Activated naive CD8-positive, alpha-beta T cell treated with anti-CD3 and anti-CD28 coated beads, Interleukin-2, amount 50 U/mL, for 24 hours (primary cell): ENCODE measurements at regions not wholly inside any gene's neighbourhood (a gene's known extent, or its start where the extent isn't known, plus 50 kb on each side); places are given as distances from the start of the nearest gene placed in this dataset.

Experiments used
- ATAC-seq: fragments of 150-1000 bp; cut with Tn5 transposase; one replicate; pipeline ENCODE4 v1.10.0; 2021
- DNase-seq: peaks from one replicate; pipeline ENCODE4 v3.0.0; 2021
- H3K27ac Mint-ChIP-seq: one replicate; pipeline ENCODE4 v1.8.0; 2021; ENCODE audit warnings: mild to moderate bottlenecking, mixed read lengths
- H3K27me3 Mint-ChIP-seq: one replicate; pipeline ENCODE4 v1.8.0; 2021; ENCODE audit warnings: mixed read lengths
- H3K36me3 Mint-ChIP-seq: one replicate; pipeline ENCODE4 v1.8.0; 2021; ENCODE audit warnings: low read depth, mixed read lengths
- H3K4me1 Mint-ChIP-seq: one replicate; pipeline ENCODE4 v1.8.0; 2021; ENCODE audit warnings: mixed read lengths
- H3K4me3 Mint-ChIP-seq: one replicate; pipeline ENCODE4 v1.8.0; 2021; ENCODE audit warnings: mild to moderate bottlenecking, moderate library complexity, mixed read lengths
- H3K9me3 Mint-ChIP-seq: one replicate; pipeline ENCODE4 v1.8.0; 2021; ENCODE audit warnings: mixed read lengths

DNA sequence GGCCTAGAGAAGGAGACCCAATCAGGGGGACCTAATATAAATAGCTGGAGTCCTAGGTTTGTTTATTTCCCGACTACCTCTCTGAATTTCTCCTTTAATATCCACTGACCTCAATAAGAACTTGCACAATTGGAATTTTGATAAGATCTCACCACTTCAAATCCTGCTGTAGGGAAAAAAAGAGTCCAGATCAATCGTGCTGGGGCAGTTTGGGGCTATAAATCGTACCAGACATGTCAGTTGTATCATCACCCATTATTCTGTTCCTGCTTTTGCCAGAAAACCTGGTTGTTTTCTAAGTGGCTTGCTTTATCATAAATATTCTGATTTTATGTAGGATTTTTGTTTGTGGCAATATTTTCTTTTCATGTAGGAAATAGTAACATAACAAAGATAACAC, 281.3 kb downstream of the DIPK2A start:
- Mint-ChIP-seq H3K27ac (no peak overlapping the region), H3K4me1 (no peaks in the 10 kb centered on the region), H3K36me3 (no peaks in the 10 kb centered on the region), H3K9me3 (no peaks in the 10 kb centered on the region), H3K4me3 (no peak overlapping the region), H3K27me3 (peaks cover 10% of the 10 kb centered on the region)
- DNase-seq (no peak), ATAC-seq (no peak)

DNA sequence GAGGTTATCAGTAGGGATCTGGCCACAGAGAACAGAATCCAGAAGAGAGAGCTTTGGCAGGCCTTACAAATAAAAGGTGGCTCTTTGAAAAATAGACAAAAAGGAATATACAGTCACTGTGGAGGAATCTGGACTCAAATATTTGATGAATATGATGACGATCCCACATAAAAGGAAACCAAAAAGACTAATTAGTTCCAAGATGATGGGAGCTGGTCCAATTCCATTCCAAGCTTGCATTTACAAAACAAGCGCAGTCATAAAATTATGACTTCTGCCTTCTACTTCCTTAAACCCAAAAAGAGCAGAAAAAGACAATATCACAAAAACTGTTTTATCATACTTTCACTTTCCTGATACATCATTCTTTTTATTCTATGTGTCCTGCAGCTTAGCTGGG, 285.8 kb downstream of the DIPK2A start:
- Mint-ChIP-seq H3K4me3 (no peak overlapping the region), H3K4me1 (no peaks in the 10 kb centered on the region), H3K36me3 (no peaks in the 10 kb centered on the region), H3K9me3 (no peaks in the 10 kb centered on the region), H3K27me3 (peaks cover 22% of the 10 kb centered on the region), H3K27ac (no peak overlapping the region)
- no peak for ATAC-seq
- DNase-seq: no peak

DNA sequence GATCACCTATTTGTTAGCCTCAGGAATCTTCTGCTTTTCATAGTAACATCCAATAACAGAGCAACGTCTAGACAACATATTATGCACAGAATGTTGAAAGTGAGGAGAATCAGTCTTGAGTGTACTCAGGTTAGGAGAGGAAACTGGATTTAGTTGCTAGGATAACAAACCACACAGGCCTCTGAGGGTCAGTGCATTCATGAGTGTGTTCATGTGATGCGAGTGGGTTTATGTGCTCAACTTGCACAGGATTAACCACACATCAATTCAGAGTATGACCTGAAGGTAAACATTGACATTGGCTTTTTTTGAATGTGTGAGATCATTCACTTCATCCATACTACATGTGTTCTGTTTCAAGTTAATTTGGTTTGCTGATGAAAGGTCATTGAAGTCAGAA, 287.6 kb downstream of the DIPK2A start:
- Mint-ChIP-seq H3K27ac (no peak overlapping the region), H3K27me3 (peaks cover 18% of the 10 kb centered on the region), H3K4me1 (no peaks in the 10 kb centered on the region), H3K9me3 (no peaks in the 10 kb centered on the region), H3K4me3 (no peak overlapping the region), H3K36me3 (no peaks in the 10 kb centered on the region)
- ATAC-seq (no peak), DNase-seq (no peak)

DNA sequence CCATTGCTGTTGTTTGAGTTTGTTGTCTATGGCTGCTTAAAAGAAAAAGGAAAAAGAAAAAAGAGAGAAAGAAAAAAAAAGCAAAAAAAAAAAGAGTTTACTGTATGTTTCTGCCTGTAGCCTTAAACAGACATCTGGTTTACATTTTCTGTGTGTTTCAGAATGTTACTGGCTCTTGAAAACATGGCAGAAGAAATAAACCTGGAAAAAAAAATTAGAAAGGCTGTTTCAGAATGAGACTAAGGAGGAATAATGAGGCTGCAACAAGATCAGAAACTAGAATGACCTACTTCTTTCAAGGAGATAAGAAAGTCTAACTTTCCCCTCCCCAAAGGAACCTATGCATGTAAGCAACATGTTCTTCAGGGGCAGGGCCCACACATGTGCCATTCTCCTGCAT, 292.1 kb downstream of the DIPK2A start:
- H3K4me3 Mint-ChIP-seq: no peak overlapping the region
- no peaks in the 10 kb centered on the region for H3K36me3 Mint-ChIP-seq

DNA sequence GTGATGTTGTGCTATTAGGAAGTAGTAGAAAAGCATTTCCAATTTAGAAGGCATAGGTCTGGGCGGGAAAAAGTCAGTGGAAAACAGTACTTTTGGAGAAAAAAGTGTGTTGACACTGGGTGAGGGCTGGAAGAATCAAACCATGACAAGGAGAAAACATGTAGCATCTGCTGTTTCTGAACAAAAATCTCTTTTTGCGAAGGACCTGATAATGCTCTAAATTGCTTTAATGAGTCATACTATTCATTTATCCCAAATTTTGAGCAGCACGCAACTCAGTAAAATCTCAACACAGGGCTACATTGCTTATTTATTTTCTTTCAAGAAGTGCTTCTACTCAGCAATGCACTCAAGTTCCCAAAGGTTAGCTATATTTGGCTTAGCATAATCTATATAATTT, 292.7 kb downstream of the DIPK2A start:
- DNase-seq (no peak), ATAC-seq (no peak)
- Mint-ChIP-seq H3K4me3 (no peak overlapping the region), H3K36me3 (no peaks in the 10 kb centered on the region), H3K27ac (no peak overlapping the region), H3K4me1 (no peaks in the 10 kb centered on the region), H3K9me3 (no peaks in the 10 kb centered on the region), H3K27me3 (peaks cover 11% of the 10 kb centered on the region)

More for the DNA sequence above, 292.1 kb downstream of the DIPK2A start:
- no peak for ATAC-seq
- DNase-seq: no peak
- Mint-ChIP-seq H3K27ac (no peak overlapping the region), H3K27me3 (peaks cover 11% of the 10 kb centered on the region), H3K4me1 (no peaks in the 10 kb centered on the region), H3K9me3 (no peaks in the 10 kb centered on the region)

DNA sequence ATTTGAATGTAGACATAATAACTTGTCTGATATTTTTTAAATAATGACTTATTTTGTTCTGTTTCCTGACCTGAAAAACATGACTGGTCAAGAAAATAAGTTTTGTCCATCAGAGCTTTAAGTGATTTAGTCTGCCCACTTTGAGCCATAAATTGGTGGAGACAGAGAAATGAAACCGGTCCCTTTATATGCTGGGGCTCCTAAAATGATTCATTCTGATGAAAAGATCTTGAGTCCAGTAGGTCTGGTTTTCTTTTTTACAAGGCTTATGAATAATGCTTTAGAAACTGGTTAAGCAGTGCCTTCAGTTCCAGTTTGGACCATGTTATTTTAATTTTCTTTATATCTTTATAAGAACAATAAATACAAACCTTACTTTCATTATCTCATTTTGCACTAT, 293.2 kb downstream of the DIPK2A start:
- Mint-ChIP-seq H3K27me3 (peaks cover 11% of the 10 kb centered on the region), H3K36me3 (no peaks in the 10 kb centered on the region), H3K4me3 (no peak overlapping the region), H3K27ac (no peak overlapping the region), H3K9me3 (no peaks in the 10 kb centered on the region), H3K4me1 (no peaks in the 10 kb centered on the region)
- DNase-seq (no peak), ATAC-seq (no peak)

DNA sequence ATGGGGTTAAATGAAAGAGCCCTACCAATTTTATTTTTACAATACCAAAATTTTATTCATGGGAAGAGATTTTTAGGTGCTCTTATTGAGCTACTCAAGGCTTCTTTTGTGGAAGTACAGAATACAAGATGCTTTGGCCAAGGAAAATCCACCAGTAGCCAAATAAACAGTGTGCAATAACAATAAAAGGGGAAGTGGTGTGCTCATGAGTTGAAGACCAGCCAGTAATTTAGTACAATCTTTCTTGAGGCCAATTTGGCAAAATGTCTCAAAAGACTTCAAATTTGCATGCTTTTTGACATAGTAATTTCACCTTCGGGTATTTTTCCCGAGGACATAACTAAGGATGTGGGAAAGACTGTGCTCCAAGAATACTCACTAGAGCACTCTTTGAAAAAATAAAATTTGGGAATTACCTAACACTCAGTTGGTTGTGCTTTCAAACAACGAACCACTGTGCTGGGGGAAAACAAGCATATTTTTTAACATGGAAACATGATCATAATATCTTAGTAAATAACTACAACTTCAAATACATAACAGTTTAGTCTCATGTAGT, 294.0 kb downstream of the DIPK2A start:
- DNase-seq (no peak), ATAC-seq (no peak)
- Mint-ChIP-seq H3K9me3 (no peaks in the 10 kb centered on the region), H3K36me3 (no peaks in the 10 kb centered on the region), H3K4me3 (no peak overlapping the region), H3K27me3 (peaks cover 6% of the 10 kb centered on the region), H3K4me1 (no peaks in the 10 kb centered on the region), H3K27ac (no peak overlapping the region)

DNA sequence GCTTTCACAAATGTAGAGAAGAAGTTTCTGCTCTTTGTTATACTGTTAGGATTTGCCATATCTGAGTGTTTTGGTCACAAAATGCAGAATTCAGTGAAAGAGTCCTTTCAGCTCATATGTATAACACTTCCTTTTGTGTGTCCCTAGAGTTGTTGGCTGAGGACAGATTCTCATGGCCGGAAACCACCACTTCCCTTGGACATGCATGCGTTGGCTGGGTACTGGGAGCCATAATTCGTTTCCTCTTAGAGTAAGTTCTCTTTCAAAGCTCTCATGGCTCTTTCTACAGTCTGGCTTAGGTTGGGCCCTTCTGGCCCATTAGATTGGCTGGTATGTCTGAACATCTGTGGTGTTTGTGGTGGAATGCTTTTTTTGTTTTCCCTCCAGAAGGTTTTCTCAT, 298.5 kb downstream of the DIPK2A start:
- peaks cover 3% of the 10 kb centered on the region for H3K4me1 Mint-ChIP-seq

DNA sequence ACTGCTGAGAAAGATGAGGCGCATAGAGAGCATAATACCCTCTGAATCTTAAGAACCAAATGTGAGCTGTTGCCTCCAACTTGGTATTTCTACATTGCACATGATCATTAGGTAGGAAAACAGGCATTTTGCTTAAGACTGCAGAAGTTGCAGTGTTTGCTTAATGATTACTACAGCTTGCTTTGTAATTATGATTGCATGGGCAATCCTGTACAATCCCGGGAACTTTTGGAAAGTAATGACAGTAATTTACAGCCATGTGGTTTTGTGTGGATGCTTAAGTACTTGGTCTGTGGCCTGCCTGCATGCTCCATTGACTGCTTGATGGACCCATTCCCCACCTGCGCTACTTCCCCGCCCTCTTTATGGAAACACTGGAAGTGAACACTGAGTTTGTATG, 301.1 kb downstream of the DIPK2A start:
- ATAC-seq: no peak
- H3K36me3 Mint-ChIP-seq: no peaks in the 10 kb centered on the region
- no peaks in the 10 kb centered on the region for H3K9me3 Mint-ChIP-seq
- peaks cover 4% of the 10 kb centered on the region for H3K4me1 Mint-ChIP-seq
- no peak for DNase-seq
- no peak overlapping the region for H3K27ac Mint-ChIP-seq
- no peak overlapping the region for H3K4me3 Mint-ChIP-seq
- peaks cover 2% of the 10 kb centered on the region for H3K27me3 Mint-ChIP-seq

More for the DNA sequence above, 298.5 kb downstream of the DIPK2A start:
- Mint-ChIP-seq H3K27me3 (peaks cover 4% of the 10 kb centered on the region), H3K9me3 (no peaks in the 10 kb centered on the region), H3K27ac (no peak overlapping the region), H3K36me3 (no peaks in the 10 kb centered on the region), H3K4me3 (no peak overlapping the region)
- no peak for ATAC-seq
- no peak for DNase-seq

DNA sequence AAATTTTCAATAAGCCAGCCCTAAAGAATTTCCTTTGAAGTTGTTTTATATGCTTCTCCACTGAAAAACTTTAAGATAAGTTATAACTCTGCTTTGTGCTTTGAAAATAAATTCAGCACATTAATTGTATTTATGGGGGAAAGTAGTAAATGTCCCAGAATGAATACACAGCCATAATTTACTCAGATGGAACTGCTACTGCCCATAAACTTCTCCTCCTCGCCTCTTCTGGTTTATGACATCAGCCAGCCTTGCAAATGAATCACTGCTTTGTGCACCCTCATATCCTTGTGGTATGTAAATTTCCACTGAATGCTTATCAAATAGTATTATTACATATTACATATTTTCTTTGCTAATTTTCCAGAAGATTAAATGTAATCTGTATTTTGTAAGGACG, 302.0 kb downstream of the DIPK2A start:
- H3K36me3 Mint-ChIP-seq: no peaks in the 10 kb centered on the region
- H3K4me1 Mint-ChIP-seq: peaks cover 4% of the 10 kb centered on the region
- H3K9me3 Mint-ChIP-seq: no peaks in the 10 kb centered on the region
- H3K4me3 Mint-ChIP-seq: no peak overlapping the region
- DNase-seq: no peak
- H3K27ac Mint-ChIP-seq: no peak overlapping the region
- peaks cover 2% of the 10 kb centered on the region for H3K27me3 Mint-ChIP-seq
- ATAC-seq: no peak

DNA sequence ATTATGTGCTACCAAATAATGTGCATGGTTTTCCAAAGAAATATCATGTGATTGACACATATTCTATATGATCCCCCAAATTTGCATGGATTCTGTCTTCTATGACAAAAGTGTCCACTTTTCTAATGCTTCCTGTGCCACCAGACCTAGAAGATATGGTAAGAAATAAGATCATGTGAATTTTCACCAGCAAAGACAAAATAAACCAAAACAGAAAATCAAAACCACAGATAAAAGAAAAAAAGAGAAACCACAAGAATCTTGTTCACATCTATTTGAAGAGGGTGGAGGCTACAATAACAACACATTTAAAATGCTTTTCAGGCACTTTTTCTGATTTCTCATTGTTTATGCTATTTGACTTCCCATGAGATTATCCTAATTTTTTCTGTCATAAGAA, 303.4 kb downstream of the DIPK2A start:
- peaks cover 4% of the 10 kb centered on the region for H3K4me1 Mint-ChIP-seq
- no peak overlapping the region for H3K27ac Mint-ChIP-seq
- no peaks in the 10 kb centered on the region for H3K36me3 Mint-ChIP-seq
- peaks cover 2% of the 10 kb centered on the region for H3K27me3 Mint-ChIP-seq
- no peak overlapping the region for H3K4me3 Mint-ChIP-seq
- DNase-seq (no peak), ATAC-seq (no peak)
- H3K9me3 Mint-ChIP-seq: no peaks in the 10 kb centered on the region

DNA sequence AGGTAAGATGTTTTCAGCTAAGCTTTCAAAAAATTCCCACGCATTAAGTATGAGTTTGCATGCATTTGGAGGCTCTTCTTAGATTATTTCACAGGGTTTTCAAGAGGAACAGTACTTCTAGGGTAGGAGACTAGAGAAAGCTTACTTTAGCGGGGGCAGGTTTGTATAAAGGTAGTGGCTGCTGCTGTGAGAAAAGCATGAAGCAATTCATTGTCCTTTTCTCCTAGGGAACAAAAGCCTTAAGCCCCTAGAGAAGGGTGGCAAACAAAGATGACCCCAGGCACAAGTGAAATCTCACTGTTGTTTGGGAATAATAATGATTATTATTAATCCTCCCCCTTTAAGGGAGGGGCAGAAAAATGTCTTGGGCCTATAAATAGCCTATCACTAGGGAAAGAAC, 310.7 kb downstream of the DIPK2A start:
- Mint-ChIP-seq H3K9me3 (no peaks in the 10 kb centered on the region), H3K4me3 (no peak overlapping the region), H3K4me1 (no peaks in the 10 kb centered on the region), H3K27me3 (no peaks in the 10 kb centered on the region), H3K36me3 (no peaks in the 10 kb centered on the region), H3K27ac (no peak overlapping the region)
- ATAC-seq: no peak
- DNase-seq: no peak

DNA sequence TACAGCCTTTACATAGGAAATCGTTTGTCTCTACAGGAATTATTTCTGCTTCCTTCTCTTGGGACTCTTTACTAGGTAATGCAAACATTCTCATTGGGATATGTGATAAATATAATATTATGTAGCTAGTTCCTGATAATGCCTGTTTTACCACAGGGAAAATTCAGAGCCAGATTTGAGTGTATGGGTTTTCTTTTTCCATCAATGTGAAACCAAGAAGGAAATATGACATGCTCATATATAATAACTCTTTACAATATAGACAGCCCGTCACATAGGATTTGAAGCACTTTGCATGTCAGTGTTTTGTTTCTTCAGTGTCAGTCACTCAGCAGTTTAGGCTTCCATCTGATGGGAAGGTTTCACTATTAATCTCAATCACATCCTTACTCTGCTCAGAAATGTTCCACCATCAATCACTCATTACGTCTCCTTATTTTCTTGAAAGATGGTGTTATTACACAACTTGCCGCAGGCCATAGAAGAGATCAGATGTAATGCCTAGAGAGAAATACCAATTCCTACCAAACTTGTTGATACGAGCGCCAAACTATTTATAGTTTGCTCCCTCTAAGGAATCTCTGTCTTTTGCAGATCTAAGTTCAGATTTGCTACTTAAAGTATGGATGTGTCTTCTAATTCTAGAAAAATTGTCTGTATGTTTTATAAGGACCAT, 314.8 kb downstream of the DIPK2A start:
- no peak for DNase-seq
- no peak overlapping the region for H3K4me3 Mint-ChIP-seq
- H3K27me3 Mint-ChIP-seq: no peaks in the 10 kb centered on the region
- no peaks in the 10 kb centered on the region for H3K9me3 Mint-ChIP-seq
- H3K27ac Mint-ChIP-seq: no peak overlapping the region
- ATAC-seq: no peak
- H3K4me1 Mint-ChIP-seq: peaks cover 2% of the 10 kb centered on the region
- no peaks in the 10 kb centered on the region for H3K36me3 Mint-ChIP-seq

DNA sequence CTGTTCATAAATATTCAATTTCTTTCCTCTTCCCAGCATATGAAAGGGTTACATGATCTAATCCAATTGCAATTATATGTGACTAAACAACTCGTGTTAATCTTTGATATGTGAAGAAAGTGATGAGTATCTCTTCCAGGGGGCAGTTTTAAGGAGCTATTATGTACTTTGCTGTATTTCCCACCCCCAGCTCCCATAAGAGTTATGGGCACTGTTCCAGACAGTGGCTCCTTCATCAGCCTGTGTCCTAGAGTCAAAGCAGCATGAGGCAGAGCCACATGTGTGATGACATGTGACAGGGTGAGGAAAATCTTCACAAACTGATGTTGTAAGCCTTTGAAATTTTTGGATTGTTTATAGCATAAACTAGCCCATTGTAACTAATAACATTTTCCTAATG, 315.4 kb downstream of the DIPK2A start:
- Mint-ChIP-seq H3K36me3 (no peaks in the 10 kb centered on the region), H3K27ac (no peak overlapping the region), H3K4me3 (no peak overlapping the region), H3K9me3 (no peaks in the 10 kb centered on the region), H3K27me3 (no peaks in the 10 kb centered on the region), H3K4me1 (peaks cover 2% of the 10 kb centered on the region)
- DNase-seq (no peak), ATAC-seq (no peak)

DNA sequence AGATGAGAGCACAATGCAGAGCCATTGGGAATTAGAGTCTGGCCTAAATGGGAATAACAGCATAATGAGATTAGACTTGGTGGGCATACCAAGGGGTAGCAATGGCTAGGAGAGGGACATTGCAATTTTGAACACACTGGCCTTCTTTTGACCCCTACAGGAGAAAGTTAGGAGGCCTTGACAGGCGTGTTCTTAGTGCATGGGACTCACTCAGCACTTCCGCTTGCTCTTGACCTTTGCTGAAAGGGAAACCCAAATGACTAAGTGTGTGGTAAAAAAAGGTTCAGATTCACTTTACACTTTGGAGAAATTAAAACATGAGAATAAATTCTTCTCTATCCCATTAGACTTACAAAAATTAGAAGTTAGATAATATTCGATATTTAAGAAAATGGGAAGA, 317.4 kb downstream of the DIPK2A start:
- Mint-ChIP-seq H3K4me1 (peaks cover 2% of the 10 kb centered on the region), H3K27ac (no peak overlapping the region), H3K36me3 (no peaks in the 10 kb centered on the region), H3K4me3 (no peak overlapping the region), H3K9me3 (no peaks in the 10 kb centered on the region), H3K27me3 (no peaks in the 10 kb centered on the region)
- ATAC-seq (peak; percentile 46), DNase-seq (no peak)
